Fibroblast of lung (primary cell): ENCODE measurements at regions not wholly inside any gene's neighbourhood (a gene's known extent, or its start where the extent isn't known, plus 50 kb on each side); places are given as distances from the start of the nearest gene placed in this dataset.
"Not testable (repeated sequence)": the region's sequence is repeated elsewhere in the genome, so short reads cannot be mapped to it uniquely, and the experiment has no call there.

Source experiments
- DNase-seq, 2 donors: peaks; one replicate each; pipeline versions ENCODE4 v3.0.0 to v3.0.0-alpha.2; 2010; ENCODE audit warnings: low read depth in 2 of 2
- H2AFZ ChIP-seq: 2 replicates; pipeline ENCODE4 v1.5.1; 2012; ENCODE audit warnings: low read length, control low read depth, inconsistent platforms
- H3K27ac ChIP-seq: 2 replicates; pipeline ENCODE4 v1.5.1; 2011; ENCODE audit warnings: low read length, control low read depth; ENCODE audit not compliant: insufficient read depth
- H3K27me3 ChIP-seq: 2 replicates; pipeline ENCODE4 v1.5.1; 2011; ENCODE audit warnings: mild to moderate bottlenecking, low read length; ENCODE audit not compliant: control insufficient read depth, insufficient read depth
- H3K36me3 ChIP-seq: 2 replicates; pipeline ENCODE4 v1.5.1; 2011; ENCODE audit warnings: low read length; ENCODE audit not compliant: control insufficient read depth, insufficient read depth
- H3K4me1 ChIP-seq: 2 replicates; pipeline ENCODE4 v1.5.1; 2011; ENCODE audit warnings: low read length; ENCODE audit not compliant: control insufficient read depth, insufficient read depth; ENCODE audit errors: extremely low read depth
- H3K4me2 ChIP-seq: 2 replicates; pipeline ENCODE4 v1.5.1; 2011; ENCODE audit warnings: low read length, control low read depth; ENCODE audit not compliant: insufficient read depth; ENCODE audit errors: extremely low read depth
- H3K4me3 ChIP-seq, 4 experiments: fragments of 200-600 bp in 1 of 4; sonication (generic) in 1 of 4; replicated peaks in 1 of 4; 2 replicates each; pipeline ENCODE4 v1.5.1; 2011 to 2016; ENCODE audit warnings: low read length in 4 of 4, low read depth in 3 of 4, mild to moderate bottlenecking in 3 of 4, control low read depth in 2 of 4, inconsistent platforms in 1 of 4, mixed read lengths in 1 of 4; ENCODE audit not compliant: insufficient read depth in 1 of 4; ENCODE audit errors: control extremely low read depth in 1 of 4
- H3K79me2 ChIP-seq: 2 replicates; pipeline ENCODE4 v1.5.1; 2012; ENCODE audit warnings: mild to moderate bottlenecking, low read length, inconsistent platforms; ENCODE audit not compliant: control insufficient read depth, insufficient read depth
- H3K9ac ChIP-seq: 2 replicates; pipeline ENCODE4 v1.5.1; 2011; ENCODE audit warnings: mild to moderate bottlenecking, low read length, control low read depth; ENCODE audit not compliant: insufficient read depth
- H3K9me3 ChIP-seq: 2 replicates; pipeline ENCODE4 v1.5.1; 2012; ENCODE audit warnings: low read depth, low read length; ENCODE audit not compliant: control insufficient read depth, insufficient read depth
- H4K20me1 ChIP-seq: 2 replicates; pipeline ENCODE4 v1.5.1; 2011; ENCODE audit warnings: low read length; ENCODE audit not compliant: control insufficient read depth, insufficient read depth; ENCODE audit errors: extremely low read depth
- CTCF ChIP-seq, 2 donors: IDR thresholded peaks in 1 of 2; conservative IDR thresholded peaks in 1 of 2; 1 replicate in 1 of 2; 2 replicates in 1 of 2; pipeline ENCODE4 v1.5.1; 2011 to 2012; ENCODE audit warnings: low read length in 2 of 2, control low read depth in 1 of 2, inconsistent platforms in 1 of 2, low read depth in 1 of 2, mild to moderate bottlenecking in 1 of 2
- EZH2 ChIP-seq: IDR thresholded peaks from 2 replicates; pipeline ENCODE4 v1.5.1; 2012; ENCODE audit warnings: low read length, control low read depth, mild to moderate bottlenecking; ENCODE audit errors: missing control alignments

GRCh38 chr12:82596483-82596882 lies 90.2 kb upstream of the TMTC2 start:
- no peaks in the 10 kb centered on the region for H3K79me2 ChIP-seq

GRCh38 chr12:82600379-82600778 lies 86.3 kb upstream of the TMTC2 start:
- TF ChIP-seq CTCF (conservative IDR thresholded peaks at IDR 0.05 in 1 of 2, IDR thresholded peaks at IDR 0.05 in 1 of 2; ENCODE audit: low read depth in 1 of 2, low read length in 2 of 2) (no peak), EZH2 (no peak)
- no peaks in the 10 kb centered on the region for H3K36me3 ChIP-seq
- H3K79me2 ChIP-seq: no peaks in the 10 kb centered on the region
- no peak overlapping the region for H3K9ac ChIP-seq
- H3K27me3 ChIP-seq: no peaks in the 10 kb centered on the region
- no peak overlapping the region for H3K4me3 ChIP-seq
- no peak overlapping the region for H3K4me2 ChIP-seq
- no peaks in the 10 kb centered on the region for H3K9me3 ChIP-seq
- H4K20me1 ChIP-seq: no peaks in the 10 kb centered on the region
- H2AFZ ChIP-seq: no peak overlapping the region
- peak in 1 of 2 donors; percentile 1 for DNase-seq
- H3K4me1 ChIP-seq: no peaks in the 10 kb centered on the region
- H3K27ac ChIP-seq: no peak overlapping the region

More at GRCh38 chr12:82596483-82596882, 90.2 kb upstream of the TMTC2 start:
- no peak for TF ChIP-seq EZH2
- no peak for TF ChIP-seq CTCF (conservative IDR thresholded peaks at IDR 0.05 in 1 of 2, IDR thresholded peaks at IDR 0.05 in 1 of 2; ENCODE audit: low read depth in 1 of 2, low read length in 2 of 2)
- Histone ChIP-seq H3K36me3 (no peaks in the 10 kb centered on the region), H4K20me1 (no peaks in the 10 kb centered on the region), H2AFZ (no peak overlapping the region), H3K9ac (no peak overlapping the region), H3K27ac (no peak overlapping the region), H3K4me2 (no peak overlapping the region), H3K9me3 (no peaks in the 10 kb centered on the region), H3K4me3 (no peak overlapping the region), H3K4me1 (no peaks in the 10 kb centered on the region), H3K27me3 (no peaks in the 10 kb centered on the region)
- DNase-seq: no peak

GRCh38 chr12:82603647-82604046 lies 83.1 kb upstream of the TMTC2 start:
- DNase-seq: peak in 1 of 2 donors; percentile 1
- not testable (repeated sequence) for H3K27ac ChIP-seq, H3K4me2 ChIP-seq, H3K4me1 ChIP-seq, H2AFZ ChIP-seq, H3K79me2 ChIP-seq, H3K9ac ChIP-seq, H3K27me3 ChIP-seq, H3K4me3 ChIP-seq, H3K9me3 ChIP-seq, H4K20me1 ChIP-seq, H3K36me3 ChIP-seq

GRCh38 chr12:82605115-82605514 lies 81.6 kb upstream of the TMTC2 start:
- H3K27ac ChIP-seq: no peak overlapping the region
- H2AFZ ChIP-seq: no peak overlapping the region
- H3K79me2 ChIP-seq: no peaks in the 10 kb centered on the region
- H3K4me3 ChIP-seq: no peak overlapping the region
- H4K20me1 ChIP-seq: no peaks in the 10 kb centered on the region
- no peak overlapping the region for H3K9ac ChIP-seq
- no peaks in the 10 kb centered on the region for H3K36me3 ChIP-seq
- H3K4me2 ChIP-seq: no peak overlapping the region
- no peak for DNase-seq
- TF ChIP-seq EZH2 (no peak), CTCF (conservative IDR thresholded peaks at IDR 0.05 in 1 of 2, IDR thresholded peaks at IDR 0.05 in 1 of 2; ENCODE audit: low read depth in 1 of 2, low read length in 2 of 2) (no peak)
- no peaks in the 10 kb centered on the region for H3K27me3 ChIP-seq
- H3K9me3 ChIP-seq: no peaks in the 10 kb centered on the region
- no peaks in the 10 kb centered on the region for H3K4me1 ChIP-seq
